H54 (cell line): ENCODE measurements at regions not wholly inside any gene's neighbourhood (a gene's known extent, or its start where the extent isn't known, plus 50 kb on each side); places are given as distances from the start of the nearest gene placed in this dataset.

ENCODE experiments used
- DNase-seq: peaks from one replicate; pipeline ENCODE4 v3.0.0; 2011; ENCODE audit warnings: low spot score, mixed read lengths; ENCODE audit not compliant: insufficient read length
- FAIRE-seq: peaks from 3 replicates; lab custom pipeline; 2011; peaks lifted over from hg19 to GRCh38; lab: Jason Lieb, UNC
- POLR2A ChIP-seq: IDR thresholded peaks from 2 replicates; pipeline ENCODE4 v1.6.1; 2011; ENCODE audit warnings: low read depth, mild to moderate bottlenecking, low read length

DNA sequence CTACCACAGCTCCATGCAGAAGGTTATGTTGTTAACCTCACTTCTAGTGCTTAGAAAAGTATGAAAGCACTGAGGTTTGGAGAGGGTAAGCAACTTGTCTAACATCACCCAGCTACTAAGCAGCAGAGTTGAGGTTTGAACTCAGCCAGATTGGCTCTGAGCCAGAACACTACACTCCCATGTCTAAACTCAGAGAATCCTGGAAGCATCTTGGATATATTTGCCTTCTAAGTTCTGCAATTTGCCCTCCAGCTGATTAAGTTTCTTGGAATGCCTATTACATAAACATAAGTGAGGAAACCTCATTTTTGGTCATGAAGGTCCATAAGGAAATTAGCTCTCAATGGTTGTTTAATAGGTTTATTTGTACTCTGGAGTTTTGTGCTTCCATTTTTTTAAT, 78.1 kb upstream of the PHYHIPL start:
- DNase-seq (no peak), FAIRE-seq (no peak)
- no peak for TF ChIP-seq POLR2A

DNA sequence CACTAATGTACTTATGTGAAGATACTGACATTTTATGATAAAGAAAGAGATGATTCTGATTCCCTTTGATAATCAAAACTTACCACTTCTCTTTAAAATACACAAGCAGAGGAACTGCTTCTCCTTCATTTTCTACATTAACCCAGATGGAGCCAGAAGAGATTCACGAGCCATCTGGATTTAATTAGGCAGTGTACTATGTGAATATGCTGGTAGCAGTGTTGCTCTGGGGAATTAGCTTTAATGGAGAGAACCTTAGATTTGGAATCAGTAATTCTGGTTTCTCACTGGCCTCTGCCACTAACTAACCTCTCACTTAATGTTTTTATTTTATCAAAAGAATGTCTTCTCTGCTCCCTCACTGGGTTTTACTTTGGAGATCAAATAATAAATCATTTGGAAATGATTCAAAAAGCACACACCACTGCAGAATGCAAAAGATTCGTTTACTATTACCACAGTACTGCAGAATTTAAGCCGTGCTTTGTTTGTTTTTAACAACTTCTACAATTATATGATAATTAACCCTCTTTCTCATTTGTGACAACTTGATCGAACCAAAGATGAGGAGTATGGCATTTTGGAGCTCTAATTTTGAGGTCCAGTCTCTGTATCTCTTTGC, 77.5 kb upstream of the PHYHIPL start:
- FAIRE-seq (no peak), DNase-seq (no peak)
- TF ChIP-seq POLR2A, result no peak

DNA sequence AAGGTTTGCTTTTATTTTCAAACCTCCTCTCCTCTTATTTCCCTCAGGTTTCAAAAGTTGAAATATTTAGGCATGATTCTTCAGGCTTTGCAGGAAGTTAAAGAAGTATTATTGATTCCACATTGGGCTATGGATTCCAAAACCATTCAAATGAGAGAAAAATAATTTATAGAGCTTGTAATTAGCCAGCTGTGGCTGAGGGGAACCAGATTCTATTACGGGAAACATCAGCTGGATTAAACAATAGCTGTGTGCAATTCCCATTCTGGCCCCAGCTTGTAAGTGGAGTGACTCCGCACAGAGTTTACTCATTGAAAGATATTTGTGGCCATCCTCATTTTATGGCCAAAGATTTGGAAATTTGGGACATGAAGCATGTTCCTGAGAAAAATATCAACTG, 77.0 kb upstream of the PHYHIPL start:
- DNase-seq (no peak), FAIRE-seq (no peak)

DNA sequence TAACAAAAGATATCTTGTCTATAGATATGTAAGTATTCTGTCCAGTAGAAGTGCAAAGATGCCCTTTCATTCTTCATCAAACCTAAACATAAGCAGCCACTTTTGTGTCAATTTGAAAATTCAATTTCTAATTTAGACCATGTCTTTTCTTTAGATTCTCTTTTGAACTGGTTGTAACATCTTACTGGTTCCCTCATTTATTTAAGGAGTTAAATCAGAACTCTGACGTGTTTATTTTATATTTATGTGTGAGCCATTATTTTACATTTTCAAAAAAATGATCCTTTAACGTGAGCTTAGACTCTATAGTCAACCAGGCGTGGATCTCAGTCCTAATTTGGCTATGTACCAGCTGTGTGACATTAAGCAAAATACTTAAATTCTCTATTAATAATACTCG, 74.0 kb upstream of the PHYHIPL start:
- TF ChIP-seq POLR2A, result no peak
- no peak for FAIRE-seq

More for the DNA sequence above, 77.0 kb upstream of the PHYHIPL start:
- no peak for TF ChIP-seq POLR2A

DNA sequence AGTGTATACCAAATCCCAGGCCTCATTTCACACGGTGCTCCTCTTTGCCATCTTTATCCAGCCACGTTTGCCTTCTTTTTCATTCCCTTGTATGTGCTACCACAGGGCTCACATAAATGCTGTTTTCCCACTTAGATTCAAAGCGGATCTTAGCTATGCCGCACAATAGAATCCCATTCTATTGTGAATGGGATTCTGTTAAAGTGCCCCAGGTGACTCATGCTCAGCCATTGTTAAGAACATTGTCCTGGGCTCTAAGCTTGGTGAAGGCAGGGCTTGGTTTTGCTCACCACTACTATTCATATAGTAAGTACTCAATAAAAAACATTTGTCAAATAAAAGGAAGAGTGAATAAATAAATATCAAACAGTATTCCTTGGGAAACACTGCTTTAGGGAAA, 72.3 kb upstream of the PHYHIPL start:
- no peak for FAIRE-seq
- no peak for DNase-seq
- no peak for TF ChIP-seq POLR2A

More for the DNA sequence above, 74.0 kb upstream of the PHYHIPL start:
- no peak for DNase-seq

DNA sequence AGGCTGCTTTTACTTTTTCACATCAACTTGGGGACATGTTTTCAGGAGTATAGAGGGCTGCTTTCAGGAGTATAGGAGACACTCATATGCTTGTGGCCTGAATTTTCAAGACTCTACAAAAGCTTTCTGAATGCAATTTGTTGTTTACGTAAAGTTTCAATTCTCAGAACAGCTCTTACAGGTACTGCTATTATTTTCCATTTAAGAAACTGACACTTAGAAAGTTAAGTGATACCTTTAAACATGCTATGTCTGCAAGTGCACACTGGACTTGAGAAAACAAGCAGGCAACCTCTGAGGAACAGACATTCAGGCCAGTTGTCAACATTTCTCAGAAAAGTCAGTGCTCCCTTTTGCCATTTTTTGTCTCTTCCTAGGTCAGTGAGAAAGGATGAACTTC, 70.0 kb upstream of the PHYHIPL start:
- FAIRE-seq, result no peak
- no peak for TF ChIP-seq POLR2A
- no peak for DNase-seq

DNA sequence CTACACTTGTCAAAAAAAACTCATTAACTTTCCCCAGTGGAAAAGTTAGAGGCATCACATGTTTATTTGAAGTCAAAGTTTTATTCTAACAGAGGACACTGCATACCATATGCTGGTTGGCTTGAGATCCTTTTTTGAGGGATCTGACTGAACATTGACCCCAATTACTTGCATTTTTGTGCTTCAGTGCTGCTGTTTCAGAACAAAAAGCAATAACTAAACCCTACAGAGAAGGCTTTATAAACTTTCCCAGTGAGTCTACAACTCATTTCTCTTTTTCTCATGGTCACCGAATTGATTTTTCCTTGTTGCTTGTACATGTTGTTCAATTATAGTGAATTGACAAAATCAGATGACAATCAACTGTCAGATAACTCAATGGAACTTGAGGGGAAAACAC, 69.3 kb upstream of the PHYHIPL start:
- DNase-seq (no peak), FAIRE-seq (no peak)
- no peak for TF ChIP-seq POLR2A

DNA sequence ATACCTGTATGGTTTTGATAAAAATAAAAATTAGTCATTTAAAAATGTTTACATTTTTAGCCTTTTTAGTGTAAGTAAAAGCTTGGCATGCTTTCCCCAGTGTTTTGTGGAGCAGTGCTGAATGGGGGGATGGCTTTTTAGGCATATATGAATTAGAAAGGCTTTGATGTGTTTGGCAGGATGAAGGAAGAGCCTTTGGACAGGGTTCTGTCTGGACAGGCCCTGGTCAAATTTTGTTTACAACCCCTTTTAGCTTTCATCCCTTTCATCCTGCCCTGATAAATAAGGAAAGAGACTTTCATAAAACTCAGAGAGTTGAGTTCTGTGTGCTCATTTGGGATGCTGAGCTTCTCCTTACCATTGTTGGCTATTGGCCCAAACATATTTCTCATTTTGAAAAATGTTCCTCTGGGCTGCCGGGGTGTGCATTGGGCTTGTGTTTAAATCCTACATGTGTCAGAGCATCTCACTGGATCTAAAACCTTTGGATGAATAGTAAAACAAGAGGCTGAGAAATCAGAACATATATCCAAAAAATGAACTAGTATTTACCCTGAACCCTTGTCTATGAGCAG, 68.1 kb upstream of the PHYHIPL start:
- FAIRE-seq (no peak), DNase-seq (no peak)
- TF ChIP-seq POLR2A, result no peak

DNA sequence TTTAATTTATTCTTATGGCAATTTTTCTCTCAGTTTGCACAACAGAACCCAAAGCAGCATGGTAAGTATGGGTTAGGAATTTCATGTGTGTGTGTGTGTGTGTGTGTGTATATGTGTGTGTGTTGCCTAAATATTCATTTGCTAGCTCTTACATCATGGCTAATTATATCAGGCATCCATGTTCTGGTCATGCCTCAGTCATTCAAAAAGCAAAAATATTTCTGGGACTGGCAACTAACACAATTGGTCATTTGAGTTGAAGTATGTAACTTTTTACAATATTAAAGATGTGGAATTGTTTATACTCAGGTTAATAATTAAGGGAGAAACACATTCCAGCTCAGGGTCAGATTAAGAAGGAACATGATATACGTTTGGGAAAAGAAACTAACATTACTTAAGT, 67.6 kb upstream of the PHYHIPL start:
- TF ChIP-seq POLR2A, result no peak
- FAIRE-seq (no peak), DNase-seq (no peak)

DNA sequence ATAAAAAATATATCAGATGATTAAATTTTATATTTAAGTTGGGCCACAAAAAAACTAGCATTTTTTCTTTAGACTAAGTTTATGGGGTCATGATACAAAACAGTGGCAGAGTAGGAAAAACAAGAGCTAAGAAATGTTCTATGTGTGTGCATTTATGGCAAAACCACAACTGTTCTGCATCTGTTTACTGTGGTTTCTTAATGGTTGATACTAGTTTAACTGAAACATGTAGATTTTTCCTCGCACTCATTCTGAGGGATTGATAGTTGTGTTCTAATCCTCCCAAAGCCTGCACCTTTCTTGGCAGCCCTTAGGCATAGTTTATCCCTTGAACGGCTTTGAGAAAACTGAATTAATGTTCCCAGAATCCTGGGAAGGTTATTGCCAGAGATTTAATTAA, 66.6 kb upstream of the PHYHIPL start:
- FAIRE-seq (no peak), DNase-seq (no peak)
- TF ChIP-seq POLR2A, result no peak

DNA sequence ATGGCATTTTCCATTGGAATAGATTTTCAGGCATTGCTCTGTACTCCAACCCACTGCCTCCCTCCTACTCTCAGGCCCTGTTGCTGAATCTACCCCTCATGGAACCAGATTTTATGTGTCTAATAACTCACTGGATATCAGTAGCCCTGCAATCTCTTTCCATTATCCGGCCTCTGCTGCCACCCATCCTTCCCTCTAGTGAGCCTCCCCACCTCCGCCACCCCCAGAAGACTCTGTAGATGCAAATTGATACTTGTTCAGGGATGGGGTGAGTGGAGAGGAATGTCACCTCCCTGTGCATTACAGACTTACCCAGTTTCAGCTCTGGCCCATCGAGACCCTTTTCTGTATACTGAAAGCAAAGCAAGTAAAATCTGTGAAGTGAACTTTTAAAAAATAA, 52.3 kb upstream of the PHYHIPL start:
- FAIRE-seq (no peak), DNase-seq (no peak)
- no peak for TF ChIP-seq POLR2A

DNA sequence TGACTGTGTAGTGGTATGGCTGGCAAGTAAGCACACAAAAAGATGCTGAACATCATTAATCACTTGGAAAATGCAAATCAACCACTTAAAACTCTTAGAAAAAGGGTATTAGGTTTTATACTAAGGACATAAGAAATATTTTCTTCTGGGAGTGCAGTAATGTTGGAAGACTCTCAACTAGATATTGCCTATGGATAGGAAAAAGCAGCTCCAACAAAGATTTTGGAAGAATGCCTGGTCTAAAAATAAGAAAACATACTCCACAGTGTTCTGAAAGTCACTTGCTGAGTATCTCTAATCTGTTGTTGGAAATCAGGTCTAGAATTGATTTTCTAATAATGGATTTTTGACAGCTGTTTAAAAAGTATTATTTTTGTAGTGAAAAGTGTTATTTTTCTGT, 50.8 kb upstream of the PHYHIPL start:
- no peak for TF ChIP-seq POLR2A
- FAIRE-seq, result no peak
- DNase-seq, result no peak

DNA sequence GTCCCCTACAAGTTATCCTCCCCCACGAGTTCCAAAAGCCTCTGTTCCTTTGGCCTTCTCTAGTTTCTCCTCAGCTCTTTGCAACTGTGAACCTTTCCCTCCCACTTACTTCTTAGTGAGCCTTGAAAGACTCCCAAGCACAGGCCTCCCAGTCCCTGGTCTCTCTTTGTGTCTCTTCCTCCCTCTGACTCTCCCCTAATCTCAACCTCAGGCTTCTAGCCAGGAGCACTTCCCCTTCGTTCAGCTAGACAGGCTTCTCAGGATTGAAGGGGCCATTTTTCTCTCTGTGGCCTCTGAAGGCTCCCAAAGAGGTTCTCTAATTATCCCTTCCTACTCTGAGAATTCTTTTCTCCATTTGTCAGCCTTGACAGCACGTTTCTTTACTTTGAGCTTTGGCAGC, 50.2 kb upstream of the PHYHIPL start:
- no peak for DNase-seq
- no peak for FAIRE-seq
- no peak for TF ChIP-seq POLR2A
